H1 (cell line): ENCODE measurements at regions not wholly inside any gene's neighbourhood (a gene's known extent, or its start where the extent isn't known, plus 50 kb on each side); places are given as distances from the start of the nearest gene placed in this dataset.

ENCODE experiments used
- SIRT6 ChIP-seq: IDR thresholded peaks from one replicate; pipeline ENCODE4 v1.7.1; 2012; ENCODE audit warnings: low read length, inconsistent platforms
- TF ChIP-seq, protein P1 (sequence below): IDR thresholded peaks from 2 replicates; pipeline ENCODE4 v1.6.1; 2011; ENCODE audit warnings: low read depth, mild to moderate bottlenecking, low read length; ENCODE audit not compliant: insufficient read depth

DNA sequence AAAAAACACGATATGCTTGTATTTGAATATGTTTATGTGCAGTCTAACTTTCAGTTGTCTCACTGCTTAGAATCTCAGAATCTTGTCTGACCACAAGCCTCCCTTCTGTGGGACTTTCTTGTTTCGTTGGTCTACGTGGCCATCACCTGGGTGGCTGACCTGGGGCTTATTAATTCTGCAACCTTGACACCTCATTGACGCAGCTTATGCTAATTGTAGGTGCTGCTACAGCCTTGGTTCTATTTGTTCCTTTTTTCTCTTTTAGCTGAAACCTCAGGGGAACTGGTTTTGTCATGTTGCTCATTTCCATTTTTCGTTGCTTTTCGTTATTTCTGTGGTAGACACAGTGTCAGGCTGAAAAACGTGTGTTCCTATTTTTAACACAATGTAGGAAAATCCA lies 273.7 kb downstream of the SLC4A3 start (continued):
- TF ChIP-seq, protein P1, sequence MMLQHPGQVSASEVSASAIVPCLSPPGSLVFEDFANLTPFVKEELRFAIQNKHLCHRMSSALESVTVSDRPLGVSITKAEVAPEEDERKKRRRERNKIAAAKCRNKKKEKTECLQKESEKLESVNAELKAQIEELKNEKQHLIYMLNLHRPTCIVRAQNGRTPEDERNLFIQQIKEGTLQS: no peak
- TF ChIP-seq SIRT6: no peak
